ENCODE measurements at regions not wholly inside any gene's neighbourhood (a gene's known extent, or its start where the extent isn't known, plus 50 kb on each side); places are given as distances from the start of the nearest gene placed in this dataset.

GRCh38 chr20:58566981-58567380, 51.8 kb upstream of the APCDD1L start:
- no peaks in the 10 kb centered on the region for H3K4me1 ChIP-seq (ENCODE audit: control insufficient read depth in 2 of 2, insufficient read depth in 2 of 2, low read length in 1 of 2)

DNA sequence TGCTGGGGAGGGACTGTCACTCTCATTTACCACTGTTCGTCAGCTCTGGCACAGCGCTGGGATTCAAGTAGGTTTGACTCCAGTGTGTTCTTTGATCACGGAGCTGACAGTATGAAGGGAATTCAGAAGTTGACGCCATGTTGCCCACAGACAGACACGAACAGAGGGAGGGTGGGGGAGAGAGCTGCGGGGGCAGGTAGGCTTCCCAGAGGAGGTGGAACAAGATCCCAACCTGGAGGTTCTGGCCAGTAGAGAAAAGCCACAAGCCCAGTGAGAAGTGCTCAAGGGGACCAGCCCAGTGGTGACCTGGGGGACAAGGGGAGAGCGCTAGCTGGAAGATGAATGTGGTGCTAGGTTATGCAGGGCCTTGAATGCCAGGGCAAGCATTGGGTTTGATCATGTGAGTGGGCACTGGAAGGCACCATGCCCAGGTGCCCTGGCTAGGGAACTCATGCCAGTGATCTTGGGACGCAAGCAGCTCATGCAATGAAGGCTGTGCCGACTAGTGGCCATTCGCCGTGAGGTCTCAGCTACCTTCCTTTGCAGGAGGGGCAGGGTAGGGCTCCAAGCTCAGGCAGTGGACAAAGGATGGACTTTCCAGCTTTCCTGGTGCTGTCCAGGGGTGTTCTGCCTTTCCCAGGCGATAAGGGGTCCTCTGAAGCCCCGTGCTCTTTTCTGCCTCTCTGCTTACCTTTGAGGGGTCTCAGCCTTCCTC, 50.4 kb upstream of the APCDD1L start:
- no peaks in the 10 kb centered on the region for H3K9me3 ChIP-seq (ENCODE audit: control insufficient read depth in 2 of 2, insufficient read depth in 1 of 2, low read depth in 1 of 2, low read length in 1 of 2)
- no peaks in the 10 kb centered on the region for H3K4me1 ChIP-seq (ENCODE audit: control insufficient read depth in 2 of 2, insufficient read depth in 2 of 2, low read length in 1 of 2)
- 91 to 93% methylated on average over 13 of the region's 13 CpGs for WGBS, 2 donors
- H3K4me3 ChIP-seq (ENCODE audit: low read depth in 1 of 2, low read length in 2 of 2): no peak overlapping the region
- H3K36me3 ChIP-seq (ENCODE audit: control insufficient read depth in 2 of 2, insufficient read depth in 2 of 2, low read length in 1 of 2): no peaks in the 10 kb centered on the region
- no peaks in the 10 kb centered on the region for H3K27me3 ChIP-seq (ENCODE audit: control insufficient read depth in 1 of 2, insufficient read depth in 2 of 2, low read length in 2 of 2)
- no peak overlapping the region for H3K27ac ChIP-seq (ENCODE audit: low read depth in 2 of 2, low read length in 1 of 2)

More at GRCh38 chr20:58566981-58567380, 51.8 kb upstream of the APCDD1L start:
- Histone ChIP-seq H3K4me3 (ENCODE audit: low read depth in 1 of 2, low read length in 2 of 2) (no peak overlapping the region), H3K27ac (ENCODE audit: low read depth in 2 of 2, low read length in 1 of 2) (no peak overlapping the region), H3K27me3 (ENCODE audit: control insufficient read depth in 1 of 2, insufficient read depth in 2 of 2, low read length in 2 of 2) (no peaks in the 10 kb centered on the region), H3K9me3 (ENCODE audit: control insufficient read depth in 2 of 2, insufficient read depth in 1 of 2, low read depth in 1 of 2, low read length in 1 of 2) (no peaks in the 10 kb centered on the region), H3K36me3 (ENCODE audit: control insufficient read depth in 2 of 2, insufficient read depth in 2 of 2, low read length in 1 of 2) (no peaks in the 10 kb centered on the region)
- 69 to 76% methylated on average over 6 of the region's 6 CpGs for WGBS, 2 donors
